Stimulated activated CD4-positive, alpha-beta T cell treated with anti-CD3 and anti-CD28 coated beads, Interleukin-12 subunit alpha, Interleukin-12 subunit beta, amount 100 ng/mL, for 48 hours (primary cell): ENCODE measurements at regions not wholly inside any gene's neighbourhood (a gene's known extent, or its start where the extent isn't known, plus 50 kb on each side); places are given as distances from the start of the nearest gene placed in this dataset.

ENCODE experiments used
- DNase-seq, 3 donors: peaks; one replicate each; pipeline ENCODE4 v3.0.0-alpha.2; 2020; ENCODE audit warnings: low read depth in 2 of 3, low spot score in 1 of 3

GRCh38 chr20:12020846-12021245, 103.2 kb downstream of the BTBD3 start:
- DNase-seq = no peak

- DNase-seq = no peak
Measured at GRCh38 chr20:12022126-12022525, 104.4 kb downstream of the BTBD3 start.

- no peak for DNase-seq
Measured at GRCh38 chr20:12023194-12023795, 105.6 kb downstream of the BTBD3 start.

- no peak for DNase-seq
Measured at GRCh38 chr20:12028771-12029170, 111.1 kb downstream of the BTBD3 start.

GRCh38 chr20:12030470-12030869, 112.8 kb downstream of the BTBD3 start:
- no peak for DNase-seq

- DNase-seq = no peak
Measured at GRCh38 chr20:12036142-12036541, 118.4 kb downstream of the BTBD3 start.

- no peak for DNase-seq
Measured at GRCh38 chr20:12037521-12037920, 119.8 kb downstream of the BTBD3 start.

- DNase-seq = no peak
Measured at GRCh38 chr20:12040261-12040660, 122.6 kb downstream of the BTBD3 start.

- DNase-seq = no peak
Measured at GRCh38 chr20:12044969-12045368, 127.3 kb downstream of the BTBD3 start.

- DNase-seq = no peak
Measured at GRCh38 chr20:12047838-12048432, 130.2 kb downstream of the BTBD3 start.

- no peak for DNase-seq
Measured at GRCh38 chr20:12049125-12049524, 131.4 kb downstream of the BTBD3 start.

- no peak for DNase-seq
Measured at GRCh38 chr20:12051206-12052163, 133.8 kb downstream of the BTBD3 start.

- no peak for DNase-seq
Measured at GRCh38 chr20:12053353-12053752, 135.7 kb downstream of the BTBD3 start.

GRCh38 chr20:12054556-12054955, 136.9 kb downstream of the BTBD3 start:
- no peak for DNase-seq

- DNase-seq = no peak
Measured at GRCh38 chr20:12055161-12055560, 137.5 kb downstream of the BTBD3 start.

- DNase-seq = no peak
Measured at GRCh38 chr20:12056839-12057238, 139.1 kb downstream of the BTBD3 start.

- no peak for DNase-seq
Measured at GRCh38 chr20:12057778-12058177, 140.1 kb downstream of the BTBD3 start.

- no peak for DNase-seq
Measured at GRCh38 chr20:12058216-12058615, 140.5 kb downstream of the BTBD3 start.

GRCh38 chr20:12061466-12061865, 143.8 kb downstream of the BTBD3 start:
- DNase-seq = no peak

GRCh38 chr20:12063106-12063684, 145.5 kb downstream of the BTBD3 start:
- no peak for DNase-seq

- no peak for DNase-seq
Measured at GRCh38 chr20:12064540-12064939, 146.8 kb downstream of the BTBD3 start.

- DNase-seq = no peak
Measured at GRCh38 chr20:12067686-12068085, 150.0 kb downstream of the BTBD3 start.
